ENCODE measurements at regions not wholly inside any gene's neighbourhood (a gene's known extent, or its start where the extent isn't known, plus 50 kb on each side); places are given as distances from the start of the nearest gene placed in this dataset.

GRCh38 chr9:99748676-99749075 is 73.0 kb upstream of the NR4A3 start:
- no peak for TF ChIP-seq POLR2A (IDR thresholded peaks at IDR 0.05)
- TF ChIP-seq CTCF (IDR thresholded peaks at IDR 0.05) = no peak
- no peak overlapping the region for H3K27ac ChIP-seq
- no peak overlapping the region for H3K4me3 ChIP-seq
- no peaks in the 10 kb centered on the region for H3K27me3 ChIP-seq
- no peaks in the 10 kb centered on the region for H3K36me3 ChIP-seq
- DNase-seq = no peak
- no peaks in the 10 kb centered on the region for H3K4me1 ChIP-seq
- H3K9me3 ChIP-seq = no peaks in the 10 kb centered on the region

- H3K27me3 ChIP-seq = no peaks in the 10 kb centered on the region
- no peak overlapping the region for H3K27ac ChIP-seq
- DNase-seq = no peak
- no peak overlapping the region for H3K4me3 ChIP-seq
- H3K36me3 ChIP-seq = no peaks in the 10 kb centered on the region
- H3K9me3 ChIP-seq = no peaks in the 10 kb centered on the region
- no peaks in the 10 kb centered on the region for H3K4me1 ChIP-seq
- no peak for TF ChIP-seq POLR2A (IDR thresholded peaks at IDR 0.05)
- TF ChIP-seq CTCF (IDR thresholded peaks at IDR 0.05) = no peak
These were observed 72.0 kb upstream of the NR4A3 start for GRCh38 chr9:99749641-99750040.

GRCh38 chr9:99750526-99750925 is 71.2 kb upstream of the NR4A3 start:
- DNase-seq = no peak
- no peaks in the 10 kb centered on the region for H3K4me1 ChIP-seq
- no peak overlapping the region for H3K4me3 ChIP-seq
- no peaks in the 10 kb centered on the region for H3K9me3 ChIP-seq
- TF ChIP-seq POLR2A (IDR thresholded peaks at IDR 0.05) = no peak
- no peak for TF ChIP-seq CTCF (IDR thresholded peaks at IDR 0.05)
- no peaks in the 10 kb centered on the region for H3K27me3 ChIP-seq
- no peak overlapping the region for H3K27ac ChIP-seq
- H3K36me3 ChIP-seq = no peaks in the 10 kb centered on the region

- TF ChIP-seq POLR2A (IDR thresholded peaks at IDR 0.05) (no peak), CTCF (IDR thresholded peaks at IDR 0.05) (no peak)
- Histone ChIP-seq H3K4me1 (no peaks in the 10 kb centered on the region), H3K27ac (no peak overlapping the region), H3K27me3 (no peaks in the 10 kb centered on the region), H3K9me3 (no peaks in the 10 kb centered on the region), H3K36me3 (no peaks in the 10 kb centered on the region), H3K4me3 (no peak overlapping the region)
- DNase-seq = no peak
These were observed 69.1 kb upstream of the NR4A3 start for GRCh38 chr9:99752417-99753109.

GRCh38 chr9:99753436-99753835 is 68.2 kb upstream of the NR4A3 start:
- DNase-seq = no peak
- Histone ChIP-seq H3K4me1 (no peaks in the 10 kb centered on the region), H3K9me3 (no peaks in the 10 kb centered on the region), H3K4me3 (no peak overlapping the region), H3K36me3 (no peaks in the 10 kb centered on the region), H3K27ac (no peak overlapping the region), H3K27me3 (no peaks in the 10 kb centered on the region)
- TF ChIP-seq POLR2A (IDR thresholded peaks at IDR 0.05) = no peak
- TF ChIP-seq CTCF (IDR thresholded peaks at IDR 0.05) = no peak

- H3K9me3 ChIP-seq = no peaks in the 10 kb centered on the region
- H3K36me3 ChIP-seq = no peaks in the 10 kb centered on the region
- H3K27me3 ChIP-seq = no peaks in the 10 kb centered on the region
- no peak overlapping the region for H3K27ac ChIP-seq
- H3K4me3 ChIP-seq = no peak overlapping the region
- H3K4me1 ChIP-seq = no peaks in the 10 kb centered on the region
- no peak for TF ChIP-seq CTCF (IDR thresholded peaks at IDR 0.05)
- no peak for TF ChIP-seq POLR2A (IDR thresholded peaks at IDR 0.05)
- no peak for DNase-seq
These were observed 61.3 kb upstream of the NR4A3 start for GRCh38 chr9:99760421-99760820.
